HG03565 (cell line): ENCODE measurements at regions not wholly inside any gene's neighbourhood (a gene's known extent, or its start where the extent isn't known, plus 50 kb on each side); places are given as distances from the start of the nearest gene placed in this dataset.

Experiments
- ATAC-seq: cut with Tn5 transposase; IDR thresholded peaks from one replicate; pipeline ENCODE4 v1.9.1; 2021; ENCODE audit warnings: mild to moderate bottlenecking, moderate library complexity; ENCODE audit not compliant: unreplicated experiment

DNA sequence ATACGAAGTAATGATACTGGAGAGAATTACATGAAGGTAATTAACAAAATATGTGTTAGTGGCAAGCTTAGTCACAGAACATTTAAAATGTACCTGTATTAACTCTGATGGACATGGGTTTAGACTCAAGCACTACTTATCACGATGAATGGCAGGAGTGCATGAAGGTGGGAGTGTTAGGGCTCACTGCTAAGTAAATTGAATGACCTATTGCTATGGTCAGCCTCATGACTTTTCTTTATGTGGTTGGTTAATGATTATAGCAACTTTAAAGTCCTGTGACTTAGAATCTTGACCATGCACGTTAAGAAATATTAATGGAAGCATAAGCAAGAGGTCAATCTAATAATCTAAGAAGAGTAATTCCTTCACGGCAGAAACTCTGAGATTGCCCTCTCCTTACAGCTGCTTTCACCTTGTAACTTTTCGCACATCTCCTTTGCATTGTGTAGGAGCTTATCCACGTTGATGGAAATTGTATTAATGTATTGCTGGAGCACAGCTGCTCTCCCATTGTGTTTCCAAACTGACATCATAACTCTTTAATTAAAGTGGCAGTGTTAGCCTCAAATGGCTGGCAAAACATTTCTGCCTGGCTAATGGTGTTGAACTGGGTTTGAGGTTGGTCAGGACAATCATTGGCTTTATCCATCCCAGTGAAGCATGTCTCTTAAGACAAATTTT is 114.5 kb downstream of the RXFP2 start:
- ATAC-seq, result no peak

DNA sequence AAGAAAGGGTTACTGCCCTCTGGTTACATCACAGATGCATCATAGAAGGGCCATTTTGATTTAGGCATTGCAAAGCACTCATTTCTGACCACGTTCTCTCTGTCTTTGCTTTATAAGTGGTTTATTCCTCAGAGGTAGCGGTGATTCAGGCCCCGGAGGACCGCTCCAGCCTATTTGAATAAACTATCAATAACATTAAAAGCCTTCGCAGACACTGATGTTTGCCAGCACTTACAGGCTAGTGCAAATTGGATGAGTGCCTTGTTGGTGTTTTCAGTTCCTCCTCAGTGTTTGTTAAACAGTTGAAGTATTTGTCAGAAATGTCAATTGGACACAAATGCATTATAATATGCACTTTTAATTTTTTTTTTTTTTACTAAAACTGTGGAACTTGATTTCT is 120.2 kb downstream of the RXFP2 start:
- no peak for ATAC-seq

DNA sequence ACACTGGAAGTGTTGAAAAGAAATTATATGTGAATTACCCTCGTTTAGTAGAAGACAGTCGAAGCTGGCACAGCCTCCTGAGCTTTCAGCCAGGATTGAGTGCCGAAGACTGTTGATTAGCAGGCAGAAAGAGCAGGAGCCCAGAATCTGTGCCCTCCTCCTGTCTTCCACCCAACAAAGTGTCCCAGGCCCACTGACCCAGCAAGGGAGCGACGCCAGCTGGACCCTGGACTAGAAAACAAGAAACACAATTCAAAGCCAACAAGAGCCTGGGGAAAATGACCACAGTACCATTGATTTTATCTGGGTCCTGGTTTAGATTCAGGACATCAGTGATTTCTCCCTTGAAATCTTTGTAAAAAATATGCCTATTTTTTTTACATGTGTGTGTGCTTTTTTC is 120.7 kb downstream of the RXFP2 start:
- ATAC-seq, result no peak

DNA sequence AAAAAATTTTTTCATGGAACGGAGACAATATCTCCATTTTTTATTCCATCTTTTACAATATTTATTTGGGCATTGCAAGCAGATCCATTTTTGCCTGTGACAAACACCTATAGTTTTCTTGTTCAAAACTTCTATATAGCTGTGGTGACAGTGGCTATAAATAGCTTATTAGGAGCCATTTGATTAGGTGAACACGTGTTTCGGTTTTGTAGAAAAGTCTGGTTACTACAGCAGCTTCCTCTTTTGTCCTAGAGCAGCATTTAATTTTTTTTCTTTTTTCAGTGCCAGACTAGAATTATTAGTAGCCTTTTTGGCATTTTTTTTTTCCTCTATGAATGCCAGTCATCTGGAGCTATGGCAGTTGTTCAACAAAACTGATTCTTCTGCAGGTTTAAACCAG is 123.5 kb downstream of the RXFP2 start:
- ATAC-seq, result peak; percentile 58

DNA sequence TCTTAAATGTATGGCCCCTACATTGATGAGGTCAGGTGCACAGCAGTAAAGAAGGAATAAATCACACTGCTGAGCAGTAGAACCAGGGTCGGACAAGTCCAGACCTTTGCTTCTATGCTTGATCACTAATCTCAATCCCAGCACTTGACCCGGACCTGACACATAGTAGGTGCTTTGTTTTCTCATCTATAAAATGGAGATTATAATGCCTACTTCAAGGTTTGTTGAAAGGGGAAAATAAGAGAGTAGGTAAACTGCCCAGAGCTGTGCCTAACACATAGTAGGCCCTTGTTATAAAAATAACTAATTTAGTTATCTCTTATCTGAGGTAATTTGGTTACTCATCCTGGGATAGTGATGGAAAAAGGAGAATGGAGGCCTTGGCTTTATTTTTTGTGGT is 125.0 kb downstream of the RXFP2 start:
- ATAC-seq, result no peak

DNA sequence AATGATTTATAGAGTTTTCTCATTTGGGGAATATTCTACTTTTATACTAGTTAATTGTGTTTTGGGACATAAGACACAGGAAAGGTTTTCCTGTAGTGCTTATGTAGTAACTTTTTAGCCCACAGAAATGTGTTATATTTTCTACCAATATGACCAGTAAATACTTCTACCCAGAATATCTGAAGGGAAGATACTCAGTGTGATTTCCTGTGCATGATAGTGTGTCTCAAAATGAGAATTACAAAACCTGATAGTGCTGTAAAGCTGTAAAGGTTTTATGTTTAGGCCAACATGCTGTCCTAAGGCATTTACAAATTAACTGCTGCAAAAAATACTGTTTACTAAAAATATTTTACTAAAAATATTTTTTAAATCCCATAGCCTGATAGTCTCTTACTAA is 126.8 kb downstream of the RXFP2 start:
- ATAC-seq, result no peak

DNA sequence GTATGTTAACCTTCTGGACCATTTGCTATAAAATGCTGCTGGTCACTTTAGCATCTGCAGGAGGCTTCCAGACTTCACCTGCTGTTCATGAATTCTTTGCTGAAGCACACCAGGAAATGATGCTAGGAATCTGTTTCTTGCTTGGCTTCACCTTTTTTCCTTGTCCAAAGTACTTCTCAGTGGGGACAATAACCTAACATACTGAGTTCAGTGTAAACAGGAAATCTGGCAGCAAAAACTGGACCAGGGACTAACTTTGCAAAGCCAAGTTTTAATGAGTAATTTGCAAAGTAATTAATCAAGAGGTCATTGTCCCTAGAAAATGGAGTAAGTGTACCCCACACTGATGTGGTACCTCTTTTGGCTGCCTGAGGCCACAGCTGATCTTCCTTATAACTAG is 128.4 kb downstream of the RXFP2 start:
- no peak for ATAC-seq

DNA sequence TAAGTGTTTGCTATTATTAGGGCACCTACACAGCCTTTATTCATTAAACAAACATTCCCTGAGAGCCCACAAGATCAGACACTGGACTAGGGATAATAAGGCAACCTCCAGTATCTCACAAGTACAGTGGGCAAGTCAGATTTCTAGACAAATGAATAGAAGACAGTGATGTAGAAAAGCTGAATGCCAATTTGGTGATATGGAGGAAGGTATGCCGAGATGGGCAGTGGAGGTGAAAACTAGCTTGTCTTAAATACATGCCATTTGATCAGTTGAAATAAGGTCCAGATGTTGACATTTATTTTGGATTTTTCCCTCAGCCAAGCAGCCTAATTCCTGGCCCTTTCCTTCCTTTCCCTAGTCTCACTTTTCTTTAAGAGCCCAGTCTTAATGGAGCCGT is 130.3 kb downstream of the RXFP2 start:
- no peak for ATAC-seq

DNA sequence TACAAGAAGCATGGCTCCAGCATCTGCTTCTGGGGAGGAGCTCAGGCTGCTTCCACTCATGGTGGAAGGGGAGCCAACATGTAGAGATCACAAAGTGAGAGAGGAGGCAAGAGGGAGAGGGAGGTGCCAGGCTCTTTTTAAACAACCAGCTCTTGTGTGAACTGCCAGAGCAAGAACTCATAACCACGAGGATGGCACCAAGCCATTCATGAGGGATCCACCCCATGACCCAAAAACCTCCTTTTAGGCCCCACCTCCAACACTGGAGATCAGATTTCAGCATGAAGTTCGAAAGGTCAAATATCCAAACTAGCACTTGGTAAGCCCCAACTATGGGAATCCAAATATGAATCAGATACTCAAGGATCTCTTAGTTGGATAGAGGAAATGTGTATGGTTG is 131.2 kb downstream of the RXFP2 start:
- no peak for ATAC-seq

DNA sequence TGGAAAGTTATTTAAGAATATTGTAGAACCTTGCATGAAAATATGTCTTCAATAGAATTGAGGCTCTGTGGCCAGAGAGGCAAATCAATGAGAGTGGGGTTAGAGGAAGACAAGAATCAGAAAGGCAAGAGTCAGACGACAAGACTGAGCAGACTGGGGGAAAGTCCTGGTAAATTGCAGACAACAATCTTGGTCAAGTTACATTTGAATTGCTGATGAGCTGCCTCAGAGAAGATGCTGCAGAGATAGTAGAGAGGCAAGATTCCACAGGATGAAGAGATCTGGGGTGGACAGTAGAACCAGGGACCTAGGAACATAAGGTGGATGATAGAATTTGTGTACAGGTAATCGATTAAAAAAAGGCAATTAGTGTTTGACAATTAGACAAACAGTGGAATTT is 133.8 kb downstream of the RXFP2 start:
- ATAC-seq, result no peak

DNA sequence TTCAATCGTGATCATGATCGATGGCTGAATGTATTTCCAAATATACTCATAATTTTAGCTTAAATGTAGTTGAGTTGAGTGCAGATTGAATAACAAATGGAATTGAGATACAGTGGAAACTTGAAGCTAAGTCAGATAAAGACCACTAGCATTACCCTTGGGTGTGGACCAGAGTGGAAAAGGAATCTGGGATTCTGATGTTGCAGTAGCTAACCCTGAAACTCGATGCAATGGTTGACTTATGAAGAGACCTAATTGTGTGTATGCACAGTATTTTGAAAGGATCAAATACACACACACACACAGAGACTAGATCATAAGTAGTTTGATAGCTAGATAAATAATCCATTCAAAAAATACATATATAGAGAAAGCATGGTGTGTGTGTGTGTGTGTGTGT is 135.8 kb downstream of the RXFP2 start:
- ATAC-seq, result no peak

DNA sequence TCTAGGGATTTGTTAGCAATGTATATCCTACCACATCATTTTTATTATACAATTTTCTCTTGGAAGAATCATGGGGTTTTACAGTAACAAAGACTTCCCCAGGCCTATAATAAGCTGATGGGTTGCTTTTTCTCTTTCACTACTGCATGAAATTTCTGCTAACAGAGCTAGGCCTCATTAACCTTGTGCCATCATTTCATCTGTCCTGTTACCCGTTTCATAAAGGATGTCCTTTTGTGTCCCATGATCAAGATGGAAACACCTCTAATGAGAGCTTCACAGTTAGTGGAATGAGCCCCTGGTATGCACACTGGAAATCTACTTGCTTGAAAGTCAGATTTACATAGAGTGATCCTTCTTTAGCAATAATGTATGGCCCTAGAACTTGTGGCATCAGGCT is 138.7 kb downstream of the RXFP2 start:
- ATAC-seq, result no peak

DNA sequence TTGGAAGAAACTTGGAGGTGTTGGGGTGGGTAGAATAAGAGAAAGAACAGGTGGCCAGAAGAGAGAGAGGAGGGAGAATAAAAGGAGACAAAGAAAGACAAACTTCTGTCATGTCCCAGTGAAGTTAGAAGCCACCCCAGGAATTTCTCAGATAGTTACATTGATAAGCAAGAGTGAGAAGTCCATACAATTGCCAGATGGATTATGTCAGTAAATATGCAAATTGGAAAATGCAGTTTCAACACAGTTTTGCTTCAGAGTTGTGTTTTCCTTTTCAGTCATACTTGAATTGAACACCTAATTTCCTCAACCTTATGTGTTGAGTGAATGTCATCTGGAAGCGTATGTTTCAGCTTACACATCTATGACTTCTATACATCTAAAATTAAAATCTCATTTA is 139.2 kb downstream of the RXFP2 start:
- no peak for ATAC-seq

DNA sequence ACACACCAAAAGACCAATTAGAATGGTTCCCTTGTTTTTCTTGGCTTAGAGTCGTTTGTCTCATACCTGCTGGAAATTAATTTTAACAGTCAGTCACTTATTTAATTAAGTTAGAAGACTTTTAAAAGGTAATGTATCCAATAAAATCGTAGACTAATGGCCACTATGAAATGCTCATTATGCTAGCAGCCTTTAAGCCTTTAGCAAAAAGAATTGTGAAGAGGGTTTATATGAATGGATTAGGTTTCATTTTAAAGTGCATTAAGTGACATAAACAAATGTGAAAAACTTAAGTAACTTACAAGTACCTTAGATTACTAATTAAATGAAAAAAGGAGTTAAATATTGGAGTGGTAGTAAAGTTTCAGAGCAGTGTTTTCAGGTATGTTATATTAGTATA is 139.6 kb downstream of the RXFP2 start:
- no peak for ATAC-seq

DNA sequence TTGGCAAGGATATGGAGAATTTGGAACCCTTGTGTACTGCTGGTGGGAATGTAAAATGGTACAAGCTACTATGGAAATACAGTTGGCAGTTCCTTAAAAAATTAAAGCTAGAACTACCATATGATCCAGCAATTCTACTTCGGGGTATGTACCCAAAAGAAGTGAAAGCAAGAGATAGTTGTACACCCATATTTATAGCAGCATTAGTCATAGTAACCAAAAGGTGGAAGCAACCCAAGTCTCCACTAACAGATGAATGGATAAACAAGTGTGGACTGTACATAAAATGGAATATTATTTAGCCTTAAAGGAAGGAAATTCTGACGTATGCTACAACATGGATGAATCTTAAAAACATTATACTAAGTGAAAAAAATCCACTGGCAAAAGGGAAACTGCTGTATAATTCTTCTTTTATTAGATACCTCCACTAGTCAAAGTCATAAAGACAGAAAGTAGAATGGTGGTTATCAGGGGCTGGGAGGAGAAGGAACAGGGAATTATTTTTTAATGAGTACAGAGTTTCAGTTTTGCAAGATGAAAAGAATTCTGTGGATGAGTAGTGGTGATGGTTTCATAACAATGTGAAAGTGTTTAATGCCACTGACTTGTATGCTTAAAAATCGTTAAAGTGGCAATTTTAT is 141.6 kb downstream of the RXFP2 start:
- ATAC-seq, result peak; percentile 49

DNA sequence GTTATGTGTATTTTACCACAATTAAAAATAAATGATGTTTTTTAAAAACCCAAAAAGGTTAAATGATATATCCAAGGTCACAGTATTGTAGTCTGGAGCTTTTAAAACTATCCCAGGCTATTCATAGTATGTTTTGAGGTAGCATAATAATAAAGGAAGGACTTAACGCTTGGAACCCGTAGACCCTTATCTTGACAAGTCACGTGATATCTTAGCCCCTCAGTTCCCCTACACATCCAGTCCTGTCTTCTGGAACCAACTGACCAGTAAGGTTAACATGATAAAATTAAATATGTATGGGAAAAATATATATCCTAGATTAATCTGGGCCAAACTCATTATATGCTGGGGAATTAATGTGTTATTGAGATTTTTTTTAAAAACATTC is 142.2 kb downstream of the RXFP2 start:
- no peak for ATAC-seq

DNA sequence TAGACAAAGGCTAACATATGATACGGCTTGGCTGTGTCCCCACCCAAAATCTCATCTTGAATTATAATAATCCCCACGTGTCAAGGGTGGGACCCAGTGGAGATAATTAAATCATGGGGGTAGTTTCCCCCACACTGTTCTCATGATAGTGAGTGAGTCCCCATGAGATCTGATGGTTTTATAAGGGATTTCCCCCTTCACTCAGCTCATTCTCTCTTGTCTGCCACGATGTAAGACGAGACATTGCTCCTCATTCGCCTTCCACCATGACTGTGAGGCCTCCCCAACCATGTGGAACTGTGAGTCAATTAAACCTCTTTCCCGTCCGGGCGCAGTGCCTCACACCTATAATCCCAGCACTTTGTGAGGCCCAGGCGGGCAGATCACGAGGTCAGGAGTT is 143.5 kb downstream of the RXFP2 start:
- ATAC-seq, result no peak

DNA sequence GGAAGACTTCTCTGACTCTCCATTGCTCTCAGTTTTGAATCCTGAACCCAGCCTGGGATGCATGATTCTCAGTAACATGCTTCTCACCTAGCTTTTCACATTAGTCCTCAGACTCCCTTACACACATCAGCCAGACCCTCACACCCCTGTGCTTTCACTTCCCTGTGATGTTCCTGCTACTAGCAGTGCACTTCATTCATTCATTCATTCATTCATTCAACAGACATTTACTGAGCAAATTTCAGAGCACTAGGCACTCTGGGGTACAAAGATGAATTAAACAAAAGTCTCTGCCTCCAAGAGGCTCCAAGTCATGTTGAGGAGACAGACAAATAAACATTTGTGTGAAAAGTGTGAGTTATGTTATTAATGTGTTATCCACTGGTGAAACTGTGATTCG is 145.2 kb downstream of the RXFP2 start:
- ATAC-seq, result no peak

DNA sequence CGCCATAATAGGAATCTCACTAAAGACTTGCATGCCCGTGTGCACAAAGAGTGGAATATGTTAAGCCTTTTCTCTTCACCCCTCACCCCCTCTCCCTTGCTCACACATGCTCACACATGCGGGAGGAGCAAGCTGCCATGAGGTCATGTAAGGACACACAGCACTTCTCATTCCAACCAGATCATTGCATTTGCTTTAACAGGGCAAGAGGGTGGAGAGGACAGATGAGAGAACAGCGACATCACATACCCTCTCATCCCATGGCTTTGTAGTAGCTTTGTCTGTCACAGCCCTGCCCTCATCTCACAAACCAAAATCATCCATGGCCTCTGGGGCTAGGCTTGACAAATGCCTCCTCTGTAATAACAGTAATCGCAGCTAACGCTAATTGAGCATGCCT is 145.6 kb upstream of the FRY start:
- ATAC-seq, result no peak

DNA sequence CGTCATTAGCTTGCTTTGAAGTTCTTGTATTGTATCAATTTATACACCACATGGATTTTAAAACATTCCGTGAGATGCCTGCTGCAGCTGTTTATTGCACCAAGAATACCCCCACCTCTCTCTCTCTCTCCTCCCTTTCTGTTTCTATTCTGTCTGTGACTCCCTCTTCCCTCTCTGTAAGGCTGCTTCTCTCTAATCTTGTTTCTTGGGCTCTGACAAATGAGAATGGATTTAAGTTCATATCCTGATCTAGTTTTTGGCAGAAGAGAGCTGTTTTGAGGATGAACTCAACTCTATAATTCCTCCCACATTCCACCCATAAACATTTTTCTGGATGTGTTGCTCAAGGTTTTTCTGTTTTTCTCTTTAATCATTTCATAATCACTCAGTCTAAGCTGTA is 144.3 kb upstream of the FRY start:
- ATAC-seq, result no peak

DNA sequence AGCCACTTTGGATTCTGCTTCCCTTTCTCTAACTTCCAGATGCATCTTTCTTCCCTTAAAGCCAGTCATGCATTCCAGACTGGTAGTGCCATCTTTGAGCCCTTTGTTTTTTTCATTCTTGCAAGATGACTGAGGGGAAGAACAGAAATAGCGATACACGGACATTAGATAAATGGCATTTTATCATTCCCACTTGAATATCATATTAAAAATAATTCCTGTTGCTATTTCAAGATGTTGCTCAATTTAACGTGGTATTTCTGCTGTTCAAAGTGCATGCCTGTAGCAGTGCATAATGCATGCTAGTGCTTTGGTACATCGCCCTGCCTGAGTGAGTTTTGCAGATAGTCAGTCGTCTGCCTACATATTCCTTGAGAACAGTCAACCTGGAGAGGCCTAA is 140.6 kb upstream of the FRY start:
- ATAC-seq, result no peak

DNA sequence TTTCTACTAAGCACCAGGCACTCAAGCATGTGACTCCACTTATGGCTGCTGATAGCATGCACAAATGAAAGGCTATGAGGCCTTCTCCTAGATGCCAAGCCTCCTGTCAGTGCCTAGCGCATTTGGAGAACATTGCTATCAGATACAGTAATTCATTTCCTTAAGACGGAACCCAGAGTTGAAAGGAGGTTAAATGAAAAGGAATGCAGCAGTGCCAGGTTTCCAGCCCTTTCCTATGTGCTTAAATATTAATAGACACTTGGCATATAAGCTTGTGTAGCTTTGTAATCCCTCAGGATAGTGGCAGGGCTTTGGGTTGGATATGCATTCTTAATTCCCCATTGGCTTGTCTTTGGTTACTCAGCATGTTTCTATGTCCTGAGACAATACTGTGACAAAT is 140.1 kb upstream of the FRY start:
- no peak for ATAC-seq

DNA sequence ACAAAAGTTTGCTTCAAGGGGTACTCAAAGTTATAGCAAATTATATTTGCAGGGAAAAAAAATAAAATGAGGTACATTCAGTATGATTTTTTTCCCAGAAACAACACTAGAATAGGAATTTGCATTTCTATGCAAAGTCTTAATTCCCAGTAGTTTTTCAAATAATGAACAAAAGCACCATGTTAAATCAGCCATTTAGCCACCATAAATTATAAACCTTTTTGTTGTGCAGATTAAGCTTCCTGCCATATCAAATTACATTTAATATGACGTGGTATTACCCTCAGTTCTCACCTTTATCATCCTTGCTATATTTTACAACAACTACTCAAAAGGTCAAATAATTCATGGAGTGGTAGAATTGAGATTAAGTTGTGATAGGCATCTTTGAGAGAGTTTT is 136.6 kb upstream of the FRY start:
- no peak for ATAC-seq
